ENCODE measurements at regions not wholly inside any gene's neighbourhood (a gene's known extent, or its start where the extent isn't known, plus 50 kb on each side); places are given as distances from the start of the nearest gene placed in this dataset.

DNA sequence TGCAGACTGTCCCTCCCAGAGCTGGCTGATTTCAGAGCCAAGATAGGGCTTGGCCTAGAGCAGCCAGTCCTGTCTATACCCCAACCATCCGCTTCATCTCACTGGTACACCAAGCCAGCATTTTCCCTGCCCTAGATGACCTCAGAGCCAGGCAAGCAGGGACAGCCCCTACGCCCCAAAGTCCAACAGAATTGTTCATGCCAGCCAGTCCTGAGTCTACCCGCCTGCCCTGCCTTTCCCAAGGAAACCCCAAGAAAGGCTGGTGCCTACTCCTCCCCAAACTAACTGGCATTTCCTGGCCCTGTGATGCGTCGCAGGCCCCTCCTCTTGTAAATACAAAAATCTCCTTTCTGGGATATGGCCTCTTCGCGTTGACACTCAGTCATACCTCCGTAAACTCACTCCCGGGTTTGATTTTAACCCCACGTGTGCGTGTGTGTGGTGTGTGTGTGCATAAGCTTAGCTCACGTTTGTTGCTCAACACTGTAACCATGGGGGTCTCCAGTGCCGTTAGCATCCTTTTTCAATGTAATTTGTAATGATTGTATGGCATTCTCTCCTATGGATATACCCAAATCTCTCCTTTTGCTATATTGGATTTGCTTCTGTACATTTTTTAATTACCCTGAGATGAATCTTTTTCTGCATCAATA, 75.3 kb downstream of the SIK1 start:
- no peak for DNase-seq (ENCODE audit: low read depth in 1 of 2, low spot score in 1 of 2)
- H3K27me3 ChIP-seq (ENCODE audit: insufficient read depth, poor library complexity, severe bottlenecking) = no peaks in the 10 kb centered on the region
- no peak overlapping the region for H3K4me3 ChIP-seq (replicated peaks; ENCODE audit: insufficient read depth, low read length)
- TF ChIP-seq REST (IDR thresholded peaks at IDR 0.05; ENCODE audit: insufficient replicate concordance, low read depth) = no peak
- no peak for TF ChIP-seq CTCF (IDR thresholded peaks at IDR 0.05; ENCODE audit: insufficient read depth, low read length)
- no peak for TF ChIP-seq POLR2AphosphoS5 (IDR thresholded peaks at IDR 0.05; ENCODE audit: low read depth)
- no peak for TF ChIP-seq SPI1 (IDR thresholded peaks at IDR 0.05; ENCODE audit: borderline replicate concordance, low read depth)
- TF ChIP-seq GABPA (IDR thresholded peaks at IDR 0.05; ENCODE audit: low read depth) = no peak
- H3K27ac ChIP-seq (replicated peaks) = no peak overlapping the region

- Histone ChIP-seq H3K27ac (replicated peaks) (no peak overlapping the region), H3K4me3 (replicated peaks; ENCODE audit: insufficient read depth, low read length) (no peak overlapping the region), H3K27me3 (ENCODE audit: insufficient read depth, poor library complexity, severe bottlenecking) (no peaks in the 10 kb centered on the region)
- no peak for DNase-seq (ENCODE audit: low read depth in 1 of 2, low spot score in 1 of 2)
- TF ChIP-seq REST (IDR thresholded peaks at IDR 0.05; ENCODE audit: insufficient replicate concordance, low read depth) = no peak
- TF ChIP-seq CTCF (IDR thresholded peaks at IDR 0.05; ENCODE audit: insufficient read depth, low read length) = no peak
- TF ChIP-seq POLR2AphosphoS5 (IDR thresholded peaks at IDR 0.05; ENCODE audit: low read depth) = no peak
- no peak for TF ChIP-seq GABPA (IDR thresholded peaks at IDR 0.05; ENCODE audit: low read depth)
- TF ChIP-seq SPI1 (IDR thresholded peaks at IDR 0.05; ENCODE audit: borderline replicate concordance, low read depth) = no peak
Observed at GRCh38 chr21:43349644-43350043, 77.3 kb downstream of the SIK1 start.

DNA sequence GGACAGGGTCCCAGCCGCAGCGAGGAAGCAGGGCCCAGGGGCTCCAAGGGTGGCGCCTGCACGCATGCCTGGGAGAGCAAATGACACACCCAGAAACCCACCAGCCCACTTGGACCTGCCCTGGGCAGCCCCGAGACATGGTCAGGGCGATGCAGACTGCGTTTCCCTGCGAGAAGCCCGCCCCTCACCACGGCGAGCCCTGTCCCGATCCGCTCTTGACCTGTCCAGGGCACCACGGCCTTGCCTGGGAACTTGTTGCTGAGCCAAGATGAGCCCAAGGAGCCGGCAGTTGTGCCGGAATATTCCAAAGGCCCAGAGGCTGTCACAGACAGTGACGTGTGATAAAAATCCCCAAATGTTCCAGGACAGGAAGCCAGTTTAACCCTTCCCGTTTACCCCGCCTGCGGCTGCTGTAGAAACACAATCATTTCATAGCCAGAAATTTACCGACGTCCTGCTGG, 78.1 kb downstream of the SIK1 start:
- DNase-seq (ENCODE audit: low read depth in 1 of 2, low spot score in 1 of 2) = no peak
- no peak for TF ChIP-seq SPI1 (IDR thresholded peaks at IDR 0.05; ENCODE audit: borderline replicate concordance, low read depth)
- no peak for TF ChIP-seq CTCF (IDR thresholded peaks at IDR 0.05; ENCODE audit: insufficient read depth, low read length)
- no peak for TF ChIP-seq GABPA (IDR thresholded peaks at IDR 0.05; ENCODE audit: low read depth)
- TF ChIP-seq REST (IDR thresholded peaks at IDR 0.05; ENCODE audit: insufficient replicate concordance, low read depth) = no peak
- TF ChIP-seq POLR2AphosphoS5 (IDR thresholded peaks at IDR 0.05; ENCODE audit: low read depth) = no peak
- H3K4me3 ChIP-seq (replicated peaks; ENCODE audit: insufficient read depth, low read length) = no peak overlapping the region
- no peaks in the 10 kb centered on the region for H3K27me3 ChIP-seq (ENCODE audit: insufficient read depth, poor library complexity, severe bottlenecking)
- no peak overlapping the region for H3K27ac ChIP-seq (replicated peaks)
